ENCODE measurements at regions not wholly inside any gene's neighbourhood (a gene's known extent, or its start where the extent isn't known, plus 50 kb on each side); places are given as distances from the start of the nearest gene placed in this dataset.
A peak's percentile ranks its signal among the peaks of the same experiment; 100 is the strongest.

- DNase-seq: no peak
Measured at GRCh38 chr7:42756841-42757240, 155.0 kb downstream of the C7orf25 start.

DNA sequence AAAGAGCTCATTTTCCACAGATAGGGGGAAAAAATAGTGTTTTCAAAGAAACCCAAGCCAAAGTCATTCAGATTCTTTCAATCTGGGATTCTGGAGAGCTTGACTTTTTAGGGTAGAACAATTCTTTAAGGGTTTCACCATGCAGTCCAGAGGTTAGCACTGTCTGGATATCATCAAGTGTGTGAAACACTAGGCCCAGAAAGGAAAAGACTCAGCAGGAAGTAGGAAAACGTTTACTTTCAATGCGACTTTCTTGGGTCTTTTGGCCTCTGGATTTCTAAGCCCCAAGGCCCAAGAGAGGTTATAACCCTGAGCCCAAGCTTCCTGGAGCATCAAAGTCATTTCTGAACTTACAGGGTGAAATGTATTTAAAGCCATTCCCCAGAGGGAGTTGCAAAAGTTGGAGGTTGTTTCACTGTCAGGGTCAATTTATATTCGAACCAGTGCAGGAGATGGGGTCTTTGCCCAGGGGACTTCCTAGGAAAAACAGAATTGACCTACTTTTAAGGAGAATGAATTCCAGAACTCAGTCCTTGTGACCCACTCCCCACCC is 158.0 kb downstream of the C7orf25 start:
- no peak for DNase-seq

- DNase-seq: no peak
Measured at GRCh38 chr7:42753367-42753766, 158.5 kb downstream of the C7orf25 start.

GRCh38 chr7:42750172-42750571 is 161.7 kb downstream of the C7orf25 start:
- DNase-seq: no peak

DNA sequence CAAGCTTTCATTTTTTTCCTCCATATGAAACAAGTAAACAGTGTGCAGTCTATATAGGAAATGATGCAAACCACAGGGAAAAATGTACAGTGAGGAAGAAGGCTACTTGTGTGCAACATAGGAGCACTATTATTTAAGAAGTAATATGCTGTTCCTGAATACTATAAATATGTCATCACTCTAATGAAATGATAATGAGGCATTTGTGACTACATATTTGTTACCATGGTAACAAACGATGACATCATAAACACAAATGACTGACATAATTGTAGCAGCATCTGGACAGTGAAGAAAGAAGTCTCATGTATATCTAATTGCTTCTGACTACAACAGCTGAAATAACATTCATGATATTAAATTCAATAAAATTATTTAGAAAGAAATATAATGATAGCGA is 164.8 kb downstream of the C7orf25 start:
- no peak for DNase-seq

DNA sequence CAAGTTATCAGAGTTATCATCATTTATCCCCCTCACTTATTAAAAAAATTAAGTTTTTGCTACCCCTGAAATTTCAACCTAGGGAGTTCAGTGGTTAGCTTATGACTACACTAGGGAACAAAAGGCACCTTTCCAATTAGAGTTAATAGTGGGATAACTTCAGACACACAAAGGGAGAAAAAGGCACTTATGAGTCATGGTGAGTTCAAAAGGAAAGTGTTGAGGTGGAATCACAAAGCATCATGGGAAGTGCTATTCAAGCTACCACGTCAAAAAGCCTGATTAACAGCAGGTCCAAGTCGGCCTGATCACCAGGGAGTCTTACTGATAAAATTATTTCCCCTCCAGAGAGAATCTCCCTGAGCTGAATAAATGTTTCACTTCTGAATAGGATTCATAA is 165.7 kb downstream of the C7orf25 start:
- DNase-seq: no peak

GRCh38 chr7:42745357-42746059 is 166.4 kb downstream of the C7orf25 start:
- DNase-seq: peak; percentile 19

- no peak for DNase-seq
Measured at GRCh38 chr7:42744746-42745145, 167.1 kb downstream of the C7orf25 start.

DNA sequence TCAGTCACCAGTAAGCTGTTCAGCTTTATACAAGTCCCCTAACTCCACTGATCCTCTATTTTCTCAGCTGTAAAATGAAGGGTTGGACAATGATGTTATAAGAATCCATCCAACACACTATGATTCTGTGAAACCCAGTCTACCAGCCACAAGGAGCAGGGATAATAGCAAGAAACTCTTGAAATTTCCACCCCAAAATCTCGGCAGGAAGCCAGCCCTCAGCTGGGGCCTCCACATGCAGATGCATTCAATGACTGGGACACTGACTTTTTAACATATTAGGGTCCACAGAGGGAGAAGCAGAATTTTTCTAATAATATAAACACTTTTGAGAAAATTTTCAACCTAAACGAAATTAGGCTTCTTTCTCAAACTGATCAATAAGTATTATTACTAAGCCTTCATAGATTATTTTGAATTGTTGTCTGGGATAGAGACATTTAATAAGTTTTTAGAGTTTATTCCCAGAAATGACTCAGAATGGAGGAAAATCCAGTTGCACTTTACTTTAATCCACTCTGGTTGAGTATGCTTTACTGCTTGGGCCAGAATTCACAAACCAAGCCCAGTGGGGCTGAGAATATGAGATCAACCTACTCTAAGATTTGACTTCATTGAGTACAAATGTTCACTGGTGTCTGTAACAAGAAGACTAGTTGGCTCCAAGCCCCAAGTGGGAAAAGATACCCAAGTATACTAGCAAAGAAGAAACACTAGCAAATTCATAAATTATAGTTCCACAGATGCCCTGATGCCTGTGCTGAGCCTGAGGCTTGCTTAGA is 168.6 kb downstream of the C7orf25 start:
- DNase-seq: no peak

DNA sequence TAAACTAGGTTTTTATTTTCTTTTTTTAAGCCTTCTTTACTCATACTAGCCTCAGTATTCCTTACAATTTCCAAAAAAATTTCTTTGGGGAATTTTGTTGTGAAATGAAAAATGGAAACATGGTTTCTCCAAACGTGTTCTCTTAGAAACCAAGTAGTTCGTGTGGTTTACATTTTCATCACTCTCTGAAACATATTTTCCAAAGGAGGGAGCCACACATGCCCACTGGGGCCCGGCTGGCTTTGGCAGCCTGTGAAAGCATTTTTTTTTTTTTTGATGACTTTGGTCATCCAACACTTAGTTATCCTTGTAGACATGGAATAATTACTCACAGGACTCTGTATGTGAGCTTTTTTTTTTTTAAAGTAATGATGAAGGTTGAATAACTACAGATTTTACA is 169.6 kb downstream of the C7orf25 start:
- no peak for DNase-seq

DNA sequence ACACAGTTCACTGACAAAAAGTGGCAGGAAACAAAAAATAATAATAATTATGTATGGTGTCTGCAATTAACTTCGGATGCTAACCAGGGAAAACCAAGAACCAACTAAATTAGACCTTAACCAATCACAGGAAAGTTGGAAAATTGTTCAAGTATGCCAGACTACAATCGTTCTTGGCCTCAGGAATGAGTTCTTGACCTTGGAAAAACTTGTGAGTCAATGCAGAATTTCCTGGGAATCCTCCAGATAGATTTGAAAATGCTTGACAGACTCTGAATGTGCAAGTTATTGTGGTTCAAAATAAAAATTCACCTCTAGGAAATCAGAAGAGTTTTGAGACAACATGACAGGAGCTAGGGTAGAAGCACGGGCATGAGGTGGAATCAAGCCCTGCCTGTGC is 171.5 kb downstream of the C7orf25 start:
- no peak for DNase-seq

- DNase-seq: no peak
Measured at GRCh38 chr7:42739638-42740037, 172.2 kb downstream of the C7orf25 start.

DNA sequence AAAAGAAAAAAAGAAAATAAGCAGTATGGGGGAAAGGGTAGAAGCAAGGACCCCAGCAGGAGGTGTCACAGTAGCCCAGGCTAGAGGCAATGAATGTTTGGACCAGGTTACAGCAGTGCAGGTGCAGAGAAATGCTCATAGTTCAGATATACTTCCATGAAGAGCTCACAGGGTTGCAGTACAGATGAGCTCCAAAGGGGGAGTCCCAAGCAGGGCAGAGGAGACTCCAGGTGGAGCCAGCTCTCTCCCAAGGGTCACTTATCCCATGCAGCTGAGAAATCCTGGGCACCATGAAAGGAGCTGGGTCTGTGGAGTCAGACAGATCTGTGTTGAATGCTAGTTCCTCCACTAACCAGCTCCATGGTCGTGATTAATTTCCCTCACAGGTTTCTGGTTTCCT is 174.9 kb downstream of the C7orf25 start:
- DNase-seq: no peak

DNA sequence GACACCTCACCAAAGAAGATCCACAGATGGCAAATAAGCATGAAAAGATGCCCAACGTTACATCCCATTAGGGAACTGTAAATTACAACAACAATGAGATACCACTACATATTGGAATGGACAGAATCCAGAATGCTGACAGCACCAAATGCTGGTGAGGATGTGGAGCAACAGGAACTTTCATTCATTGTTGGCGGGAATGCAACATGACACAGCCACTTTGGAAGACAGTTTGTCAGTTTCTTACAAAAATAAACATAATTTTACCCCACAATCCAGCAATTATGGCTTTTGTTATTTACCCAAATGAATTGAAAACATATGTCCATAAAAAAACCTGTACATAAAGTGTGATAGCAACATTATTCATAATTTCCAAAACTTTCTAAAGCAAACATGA is 176.8 kb downstream of the C7orf25 start:
- peak; percentile 13 for DNase-seq

DNA sequence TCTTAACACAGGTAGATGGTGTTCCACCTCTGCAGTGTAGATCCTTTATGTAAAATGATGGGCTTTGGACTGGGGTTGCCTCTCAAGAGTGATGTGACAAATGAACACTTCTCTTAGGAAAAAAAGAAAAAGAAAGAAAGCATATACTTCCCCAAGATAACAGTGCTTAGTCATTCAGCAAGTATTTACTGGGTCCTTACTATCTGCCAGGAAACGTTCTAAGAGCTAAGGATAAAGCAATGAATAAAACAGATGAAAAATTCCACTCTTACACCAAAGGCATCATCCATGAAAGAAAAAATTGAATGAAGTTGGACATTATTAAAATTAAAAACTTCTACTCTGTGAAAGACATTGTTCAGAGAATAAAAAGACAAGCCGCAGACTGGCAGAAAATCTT is 177.3 kb downstream of the C7orf25 start:
- peak; percentile 25 for DNase-seq

DNA sequence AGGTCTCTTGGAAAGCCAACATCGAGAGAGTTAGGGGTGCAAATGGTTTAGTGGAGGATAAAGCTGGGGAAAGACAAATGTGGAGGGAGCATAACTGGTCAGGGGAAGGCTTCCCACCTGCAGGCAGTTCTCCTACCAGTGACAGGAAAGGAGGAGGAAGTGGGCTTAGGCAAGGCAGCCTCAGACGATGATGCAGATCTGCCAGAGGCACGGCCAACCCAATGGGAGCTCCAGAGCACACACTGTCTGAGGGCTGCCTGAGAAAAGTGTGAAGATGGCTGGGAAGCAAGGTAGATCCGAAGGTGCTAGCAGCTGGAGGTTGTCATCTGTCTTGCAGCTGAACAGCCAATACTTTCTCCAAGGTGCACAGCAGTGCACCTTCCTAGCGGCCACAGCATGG is 178.8 kb downstream of the C7orf25 start:
- no peak for DNase-seq

- no peak for DNase-seq
Measured at GRCh38 chr7:42730586-42730985, 181.3 kb downstream of the C7orf25 start.

DNA sequence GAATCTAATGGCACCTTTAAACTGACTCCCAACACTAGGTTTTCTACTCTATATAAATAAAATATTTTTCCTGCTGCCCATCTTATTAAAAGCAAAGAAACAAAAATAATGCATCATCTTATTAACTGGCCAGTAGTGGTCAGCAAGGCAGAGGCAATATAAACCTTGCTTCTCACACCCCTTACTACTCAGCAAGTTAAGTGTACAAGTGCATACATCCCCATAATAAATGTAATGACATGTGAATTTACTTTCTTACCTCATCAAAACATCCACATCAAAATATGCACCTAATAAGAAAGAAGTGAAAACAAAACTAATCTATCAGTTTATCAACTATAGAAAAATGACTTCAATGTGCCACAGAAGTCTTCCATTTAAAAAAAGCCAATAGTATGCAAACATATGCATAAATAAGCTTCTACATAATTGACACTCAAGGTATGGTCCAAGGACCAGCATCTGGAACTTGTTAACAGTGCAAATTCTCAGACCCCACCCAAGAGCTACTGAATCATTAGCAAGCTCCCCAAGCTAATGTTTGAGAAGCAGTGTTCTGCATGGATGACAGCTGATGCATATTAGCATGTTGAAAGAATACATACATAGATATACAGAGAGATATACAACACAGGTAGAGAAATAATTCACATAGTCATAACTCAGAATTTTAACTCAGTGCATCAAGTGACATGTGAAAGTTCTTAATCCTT is 182.7 kb downstream of the C7orf25 start:
- no peak for DNase-seq

DNA sequence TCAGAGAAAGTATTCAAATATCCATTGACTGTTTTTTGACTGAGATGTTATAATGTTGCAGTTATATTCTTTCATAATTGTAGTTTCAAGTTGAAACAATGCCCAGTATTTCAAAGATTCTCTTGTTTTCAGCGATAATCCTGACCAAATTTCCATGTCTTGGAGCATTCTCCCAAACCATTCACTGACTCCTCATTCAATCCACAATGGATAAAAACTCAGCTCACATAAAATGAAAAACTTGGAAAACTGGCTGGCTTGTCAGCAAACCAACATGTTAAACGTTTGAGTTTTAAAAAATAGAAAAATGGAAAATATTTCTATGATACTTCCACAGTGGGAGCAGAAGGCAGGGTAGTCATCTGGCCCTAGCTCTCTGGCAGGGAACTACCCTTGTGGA is 184.4 kb downstream of the C7orf25 start:
- no peak for DNase-seq

DNA sequence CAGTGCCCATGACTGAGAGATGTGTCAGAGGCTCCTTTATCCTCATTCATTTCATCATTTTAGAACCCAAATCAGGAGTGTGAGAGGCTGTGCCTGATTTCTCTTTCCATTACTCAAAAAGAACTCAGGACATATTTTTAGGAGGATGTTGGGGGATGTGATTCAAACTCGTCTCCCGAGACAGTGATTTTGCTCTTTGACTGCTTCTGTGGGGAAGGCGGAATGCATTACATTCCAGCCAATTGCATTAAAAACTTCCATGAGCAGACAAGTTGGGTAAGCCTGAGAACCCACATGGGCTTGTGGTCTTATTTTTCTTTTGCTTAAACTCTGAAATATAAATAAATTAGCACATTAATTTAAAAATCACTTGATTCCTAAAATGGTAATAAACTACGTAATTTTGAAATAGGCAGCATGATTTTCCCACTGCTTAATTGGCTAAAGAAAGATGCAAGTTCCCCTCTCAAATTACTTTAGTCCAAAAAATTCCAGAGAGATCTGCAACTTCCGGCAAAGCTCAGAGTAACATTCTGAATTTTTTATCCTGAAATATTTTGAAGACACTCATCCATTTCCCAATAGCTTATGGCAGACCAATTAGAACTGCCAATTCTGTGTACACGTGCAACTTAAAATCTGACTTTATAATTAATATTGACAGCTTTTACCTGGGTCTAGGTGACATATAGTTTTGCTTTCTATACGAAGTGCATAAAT is 185.6 kb downstream of the C7orf25 start:
- no peak for DNase-seq

DNA sequence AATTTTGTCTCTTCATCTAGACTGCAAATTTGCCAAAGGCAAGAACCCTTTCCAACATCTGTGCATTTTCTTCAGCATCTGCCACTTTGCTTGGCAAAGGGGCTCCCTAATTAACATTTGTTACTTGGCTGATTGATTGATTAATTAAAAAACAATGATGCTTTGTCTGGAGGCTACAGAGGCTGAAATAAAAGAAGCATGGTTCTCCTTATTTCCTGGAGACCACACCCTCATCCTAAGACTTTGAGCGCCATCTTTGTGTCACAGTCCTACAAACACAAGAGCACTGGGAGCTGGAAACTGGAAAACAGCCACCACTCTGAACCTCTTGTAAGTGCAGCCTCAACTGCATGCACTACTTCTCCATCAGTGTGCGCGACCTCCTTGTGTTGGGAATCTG is 189.2 kb downstream of the C7orf25 start:
- DNase-seq: no peak

DNA sequence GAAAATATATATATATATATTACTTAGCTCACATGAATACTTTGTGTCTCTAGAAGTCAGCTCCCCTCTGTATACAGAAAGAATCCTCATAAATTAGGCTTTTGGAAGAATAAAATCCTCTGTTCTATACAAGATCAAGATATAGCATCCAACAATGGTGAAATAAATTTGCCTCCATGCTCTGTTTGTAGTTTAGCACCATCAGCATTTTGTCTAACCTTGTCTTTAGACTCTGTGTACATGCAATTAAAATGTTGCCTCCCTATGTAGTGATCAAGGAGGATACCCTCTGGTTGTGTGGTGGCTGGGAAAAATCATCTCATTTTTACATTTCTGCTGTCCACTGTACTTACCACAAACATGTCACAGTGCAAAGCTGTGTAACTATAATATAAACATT is 189.7 kb downstream of the C7orf25 start:
- no peak for DNase-seq

Data from EL (cell line).